Liver (tissue), 3 donors: ENCODE measurements at regions not wholly inside any gene's neighbourhood (a gene's known extent, or its start where the extent isn't known, plus 50 kb on each side); places are given as distances from the start of the nearest gene placed in this dataset.

Source experiments
- CTCF ChIP-seq: fragments of 150-350 bp; IDR thresholded peaks from 2 replicates; pipeline ENCODE4 v1.5.1; 2017; ENCODE audit warnings: improper control_type of control experiment, low read depth, low read length; ENCODE audit not compliant: missing input control
- MAX ChIP-seq: IDR thresholded peaks from 2 replicates; pipeline ENCODE4 v1.6.1; 2016; ENCODE audit warnings: antibody characterized with exemption
- RAD21 ChIP-seq, 2 donors: IDR thresholded peaks; 2 replicates each; pipeline ENCODE4 v1.6.1; 2016; ENCODE audit warnings: antibody characterized with exemption in 2 of 2, mild to moderate bottlenecking in 2 of 2
- SP1 ChIP-seq: IDR thresholded peaks from 2 replicates; pipeline ENCODE4 v1.6.1; 2018; ENCODE audit warnings: antibody characterized with exemption, mild to moderate bottlenecking
- TAF1 ChIP-seq: conservative IDR thresholded peaks from 2 replicates; pipeline ENCODE4 v1.6.1; 2016; ENCODE audit warnings: antibody characterized with exemption, mild to moderate bottlenecking
- TF ChIP-seq, protein P1 (sequence below): IDR thresholded peaks from 2 replicates; pipeline ENCODE4 v1.6.1; 2016; ENCODE audit warnings: antibody characterized with exemption, mild to moderate bottlenecking
- TF ChIP-seq, protein P2 (sequence below): IDR thresholded peaks from 2 replicates; pipeline ENCODE4 v1.6.1; 2016; ENCODE audit warnings: antibody characterized with exemption
- donor health status: healthy.
- donor health status: healthy.

DNA sequence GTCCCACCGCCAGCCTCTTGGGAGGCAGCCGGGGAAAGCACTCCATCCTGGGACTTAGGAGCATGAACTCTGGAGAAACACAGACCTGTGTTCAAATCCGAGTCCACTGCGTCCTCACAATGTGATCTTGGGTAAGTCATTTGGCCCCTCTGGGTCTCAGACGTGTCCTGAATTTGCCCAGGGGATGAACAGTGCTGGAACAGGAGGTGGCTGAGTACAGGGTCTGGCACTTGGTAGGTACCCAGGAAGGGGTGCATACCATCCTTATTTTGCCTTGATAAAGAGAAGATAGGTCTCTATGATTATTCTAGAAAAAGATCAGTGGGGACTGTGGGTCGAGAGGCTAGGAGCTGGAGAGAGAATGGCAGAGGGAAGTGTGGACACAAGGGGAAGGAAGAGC lies 135.7 kb downstream of the FGF18 start:
- TF ChIP-seq, protein P1, sequence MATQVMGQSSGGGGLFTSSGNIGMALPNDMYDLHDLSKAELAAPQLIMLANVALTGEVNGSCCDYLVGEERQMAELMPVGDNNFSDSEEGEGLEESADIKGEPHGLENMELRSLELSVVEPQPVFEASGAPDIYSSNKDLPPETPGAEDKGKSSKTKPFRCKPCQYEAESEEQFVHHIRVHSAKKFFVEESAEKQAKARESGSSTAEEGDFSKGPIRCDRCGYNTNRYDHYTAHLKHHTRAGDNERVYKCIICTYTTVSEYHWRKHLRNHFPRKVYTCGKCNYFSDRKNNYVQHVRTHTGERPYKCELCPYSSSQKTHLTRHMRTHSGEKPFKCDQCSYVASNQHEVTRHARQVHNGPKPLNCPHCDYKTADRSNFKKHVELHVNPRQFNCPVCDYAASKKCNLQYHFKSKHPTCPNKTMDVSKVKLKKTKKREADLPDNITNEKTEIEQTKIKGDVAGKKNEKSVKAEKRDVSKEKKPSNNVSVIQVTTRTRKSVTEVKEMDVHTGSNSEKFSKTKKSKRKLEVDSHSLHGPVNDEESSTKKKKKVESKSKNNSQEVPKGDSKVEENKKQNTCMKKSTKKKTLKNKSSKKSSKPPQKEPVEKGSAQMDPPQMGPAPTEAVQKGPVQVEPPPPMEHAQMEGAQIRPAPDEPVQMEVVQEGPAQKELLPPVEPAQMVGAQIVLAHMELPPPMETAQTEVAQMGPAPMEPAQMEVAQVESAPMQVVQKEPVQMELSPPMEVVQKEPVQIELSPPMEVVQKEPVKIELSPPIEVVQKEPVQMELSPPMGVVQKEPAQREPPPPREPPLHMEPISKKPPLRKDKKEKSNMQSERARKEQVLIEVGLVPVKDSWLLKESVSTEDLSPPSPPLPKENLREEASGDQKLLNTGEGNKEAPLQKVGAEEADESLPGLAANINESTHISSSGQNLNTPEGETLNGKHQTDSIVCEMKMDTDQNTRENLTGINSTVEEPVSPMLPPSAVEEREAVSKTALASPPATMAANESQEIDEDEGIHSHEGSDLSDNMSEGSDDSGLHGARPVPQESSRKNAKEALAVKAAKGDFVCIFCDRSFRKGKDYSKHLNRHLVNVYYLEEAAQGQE, result no peak
- TF ChIP-seq MAX (no peak), RAD21 (IDR thresholded peaks at IDR 0.05) (no peak), CTCF (no peak), TAF1 (no peak), SP1 (no peak)
- TF ChIP-seq, protein P2, sequence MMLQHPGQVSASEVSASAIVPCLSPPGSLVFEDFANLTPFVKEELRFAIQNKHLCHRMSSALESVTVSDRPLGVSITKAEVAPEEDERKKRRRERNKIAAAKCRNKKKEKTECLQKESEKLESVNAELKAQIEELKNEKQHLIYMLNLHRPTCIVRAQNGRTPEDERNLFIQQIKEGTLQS, result no peak
